ENCODE measurements at regions not wholly inside any gene's neighbourhood (a gene's known extent, or its start where the extent isn't known, plus 50 kb on each side); places are given as distances from the start of the nearest gene placed in this dataset.

DNA sequence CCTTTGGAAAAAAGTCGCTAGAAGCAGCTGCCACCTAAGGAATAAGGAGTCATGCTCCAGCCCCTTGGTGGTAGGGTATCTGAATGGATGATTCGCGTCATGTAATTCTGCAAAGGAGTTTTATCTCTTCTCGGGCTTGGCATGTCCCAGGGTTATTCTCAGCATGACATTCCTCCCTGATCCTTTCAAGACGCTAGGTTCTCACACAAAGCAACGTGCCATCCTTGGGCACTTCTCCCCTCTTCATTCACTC lies 355.6 kb downstream of the MYCN start:
- H2BK15ac ChIP-seq (ENCODE audit: low read length): no peak overlapping the region
- no peak overlapping the region for H2BK12ac ChIP-seq (ENCODE audit: low read depth, low read length)
- no peak overlapping the region for H2BK20ac ChIP-seq (ENCODE audit: low read length)
- DNase-seq (ENCODE audit: low read depth in 1 of 2, low spot score in 2 of 2): peak in 1 of 2 experiments; percentile 10
- no peak overlapping the region for H3K27ac ChIP-seq (ENCODE audit: low read depth, low read length)
- 94% methylated on average over 6 of the region's 6 CpGs; no CpG with 5 or more reads in 1 of the 2 experiments for WGBS, 2 experiments (ENCODE audit: extremely low coverage in 1 of 2, insufficient coverage in 1 of 2, insufficient read length in 1 of 2, insufficient replicate concordance in 2 of 2, low coverage in 1 of 2, low lambda C conversion rate in 2 of 2, missing lambda C conversion rate in 1 of 2)
- no peaks in the 10 kb centered on the region for H3K79me2 ChIP-seq (ENCODE audit: control insufficient read depth in 1 of 2, insufficient read depth in 2 of 2, low read length in 2 of 2)
- H4K91ac ChIP-seq (replicated peaks; ENCODE audit: insufficient read length, low read length): no peak overlapping the region
- H4K20me1 ChIP-seq (replicated peaks in 1 of 2; ENCODE audit: control insufficient read depth in 1 of 2, insufficient read depth in 2 of 2, low read length in 2 of 2): no peaks in the 10 kb centered on the region
- no peak overlapping the region for H3K56ac ChIP-seq (replicated peaks; ENCODE audit: insufficient read length, low read depth, low read length)
- no peaks in the 10 kb centered on the region for H3K36me3 ChIP-seq (ENCODE audit: control insufficient read depth in 2 of 4, insufficient read depth in 4 of 4, low read length in 3 of 4)
- TF ChIP-seq SIRT6 (IDR thresholded peaks at IDR 0.05; ENCODE audit: low read length): no peak
- no peak for TF ChIP-seq JUND (IDR thresholded peaks at IDR 0.05; ENCODE audit: low read length)
- TF ChIP-seq EZH2 (IDR thresholded peaks at IDR 0.05; ENCODE audit: low read depth, low read length, severe bottlenecking): no peak
- no peak for TF ChIP-seq SP4 (IDR thresholded peaks at IDR 0.05; ENCODE audit: low read length)
- TF ChIP-seq CHD2 (IDR thresholded peaks at IDR 0.05; ENCODE audit: low read length): no peak
- H2BK120ac ChIP-seq (replicated peaks; ENCODE audit: low read depth, low read length): no peak overlapping the region
- H2AFZ ChIP-seq (ENCODE audit: low read length): no peak overlapping the region
- H3K9ac ChIP-seq (replicated peaks in 1 of 4; ENCODE audit: extremely low read depth in 1 of 4, low read depth in 3 of 4, low read length in 3 of 4): no peak overlapping the region
- FAIRE-seq: no peak
- no peaks in the 10 kb centered on the region for H3K4me1 ChIP-seq (replicated peaks in 1 of 4; ENCODE audit: control insufficient read depth in 3 of 4, insufficient read depth in 4 of 4, low read length in 3 of 4)
- no peak overlapping the region for H3K23ac ChIP-seq (ENCODE audit: insufficient read length)
- no peak overlapping the region for H4K5ac ChIP-seq (ENCODE audit: insufficient read length, low read depth, low read length)
- H4K8ac ChIP-seq (ENCODE audit: extremely low read depth, insufficient read depth, low read length): no peak overlapping the region
- ChIA-PET CTCF (ENCODE audit: partially characterized antibody) (no interaction called here), POLR2A (ENCODE audit: partially characterized antibody) (no interaction called here)
- no peak overlapping the region for H3K4me3 ChIP-seq (ENCODE audit: extremely low read depth in 1 of 4, insufficient read depth in 2 of 4, low read depth in 3 of 4, low read length in 4 of 4)
- no peak overlapping the region for H3K14ac ChIP-seq (ENCODE audit: insufficient read length)
- H3K79me1 ChIP-seq (ENCODE audit: low read depth, low read length): no peaks in the 10 kb centered on the region
- H3K18ac ChIP-seq (ENCODE audit: extremely low read depth, low read length): no peak overlapping the region
- no peaks in the 10 kb centered on the region for H3K23me2 ChIP-seq (ENCODE audit: low read depth, low read length)
- H2AK5ac ChIP-seq (ENCODE audit: low read depth, low read length): no peak overlapping the region
- H3K9me3 ChIP-seq (ENCODE audit: insufficient read depth in 2 of 2, low read depth in 1 of 2, low read length in 1 of 2): no peaks in the 10 kb centered on the region; a peak in 1 of 4 replicates
- no peak overlapping the region for H2BK5ac ChIP-seq (ENCODE audit: low read depth, low read length)
- no peak overlapping the region for H3K4me2 ChIP-seq (ENCODE audit: insufficient read depth in 1 of 2, low read depth in 2 of 2, low read length in 2 of 2)
- H3K27me3 ChIP-seq (replicated peaks in 1 of 4; ENCODE audit: control insufficient read depth in 3 of 4, extremely low read depth in 1 of 4, insufficient read depth in 3 of 4, low read length in 3 of 4): no peaks in the 10 kb centered on the region
- no peak overlapping the region for H3K4ac ChIP-seq (replicated peaks; ENCODE audit: insufficient read length, low read depth, low read length)

All from H1 (cell line).